Activated T-helper 1 cell treated with Interleukin-2 at 50 U/mL for 16 hours (primary cell): ENCODE measurements at regions not wholly inside any gene's neighbourhood (a gene's known extent, or its start where the extent isn't known, plus 50 kb on each side); places are given as distances from the start of the nearest gene placed in this dataset.

ENCODE experiments used
- DNase-seq: peaks from one replicate; pipeline ENCODE4 v3.0.0-alpha.2; 2020; ENCODE audit warnings: low read depth

GRCh38 chr18:71008257-71008656 is 719.4 kb downstream of the SOCS6 start:
- no peak for DNase-seq

GRCh38 chr18:71001597-71001996 is 712.8 kb downstream of the SOCS6 start:
- no peak for DNase-seq

GRCh38 chr18:70998490-70998889 is 709.6 kb downstream of the SOCS6 start:
- no peak for DNase-seq

GRCh38 chr18:70994116-70994515 is 705.3 kb downstream of the SOCS6 start:
- DNase-seq, result no peak

- no peak for DNase-seq
These were observed 702.7 kb downstream of the SOCS6 start for GRCh38 chr18:70991577-70991976.

GRCh38 chr18:70985948-70986347 is 697.1 kb downstream of the SOCS6 start:
- DNase-seq, result no peak

GRCh38 chr18:70982292-70982691 is 693.4 kb downstream of the SOCS6 start:
- no peak for DNase-seq

GRCh38 chr18:70981400-70982140 is 692.7 kb downstream of the SOCS6 start:
- no peak for DNase-seq

- DNase-seq, result no peak
These were observed 684.8 kb downstream of the SOCS6 start for GRCh38 chr18:70973626-70974025.

- no peak for DNase-seq
These were observed 677.6 kb downstream of the SOCS6 start for GRCh38 chr18:70966419-70966818.

- no peak for DNase-seq
These were observed 673.1 kb downstream of the SOCS6 start for GRCh38 chr18:70961939-70962338.

- no peak for DNase-seq
These were observed 667.7 kb downstream of the SOCS6 start for GRCh38 chr18:70956554-70956953.

GRCh38 chr18:70936160-70936559 is 647.3 kb downstream of the SOCS6 start:
- DNase-seq, result no peak

GRCh38 chr18:70931942-70932814 is 643.3 kb downstream of the SOCS6 start:
- no peak for DNase-seq

GRCh38 chr18:70920840-70921374 is 632.1 kb downstream of the SOCS6 start:
- no peak for DNase-seq

- DNase-seq, result no peak
These were observed 618.8 kb downstream of the SOCS6 start for GRCh38 chr18:70907673-70908072.

- DNase-seq, result no peak
These were observed 603.5 kb downstream of the SOCS6 start for GRCh38 chr18:70892381-70892780.

GRCh38 chr18:70870292-70870691 is 581.4 kb downstream of the SOCS6 start:
- no peak for DNase-seq

- DNase-seq, result no peak
These were observed 559.5 kb downstream of the SOCS6 start for GRCh38 chr18:70848329-70848728.

GRCh38 chr18:70840649-70841048 is 551.8 kb downstream of the SOCS6 start:
- DNase-seq, result no peak

GRCh38 chr18:70827632-70828031 is 538.8 kb downstream of the SOCS6 start:
- no peak for DNase-seq

GRCh38 chr18:70826571-70826970 is 537.7 kb downstream of the SOCS6 start:
- no peak for DNase-seq

- DNase-seq, result no peak
These were observed 533.8 kb downstream of the SOCS6 start for GRCh38 chr18:70822691-70823090.
